22Rv1 (cell line): ENCODE measurements at regions not wholly inside any gene's neighbourhood (a gene's known extent, or its start where the extent isn't known, plus 50 kb on each side); places are given as distances from the start of the nearest gene placed in this dataset.

Experiments used
- ZFX ChIP-seq: fragments of 450-650 bp; IDR thresholded peaks from 2 replicates; pipeline ENCODE4 v1.6.1; 2017; ENCODE audit warnings: antibody characterized with exemption, borderline replicate concordance
- TF ChIP-seq, protein P1 (sequence below): fragments of 450-650 bp; IDR thresholded peaks from 2 replicates; pipeline ENCODE4 v1.5.1; 2017; ENCODE audit warnings: mild to moderate bottlenecking

GRCh38 chr12:68458866-68459265 is 126.7 kb upstream of the MDM1 start:
- TF ChIP-seq, protein P1, sequence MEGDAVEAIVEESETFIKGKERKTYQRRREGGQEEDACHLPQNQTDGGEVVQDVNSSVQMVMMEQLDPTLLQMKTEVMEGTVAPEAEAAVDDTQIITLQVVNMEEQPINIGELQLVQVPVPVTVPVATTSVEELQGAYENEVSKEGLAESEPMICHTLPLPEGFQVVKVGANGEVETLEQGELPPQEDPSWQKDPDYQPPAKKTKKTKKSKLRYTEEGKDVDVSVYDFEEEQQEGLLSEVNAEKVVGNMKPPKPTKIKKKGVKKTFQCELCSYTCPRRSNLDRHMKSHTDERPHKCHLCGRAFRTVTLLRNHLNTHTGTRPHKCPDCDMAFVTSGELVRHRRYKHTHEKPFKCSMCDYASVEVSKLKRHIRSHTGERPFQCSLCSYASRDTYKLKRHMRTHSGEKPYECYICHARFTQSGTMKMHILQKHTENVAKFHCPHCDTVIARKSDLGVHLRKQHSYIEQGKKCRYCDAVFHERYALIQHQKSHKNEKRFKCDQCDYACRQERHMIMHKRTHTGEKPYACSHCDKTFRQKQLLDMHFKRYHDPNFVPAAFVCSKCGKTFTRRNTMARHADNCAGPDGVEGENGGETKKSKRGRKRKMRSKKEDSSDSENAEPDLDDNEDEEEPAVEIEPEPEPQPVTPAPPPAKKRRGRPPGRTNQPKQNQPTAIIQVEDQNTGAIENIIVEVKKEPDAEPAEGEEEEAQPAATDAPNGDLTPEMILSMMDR: no peak
- no peak for TF ChIP-seq ZFX
